Mesenchymal stem cell (in vitro differentiated cells and primary cell): ENCODE measurements at regions not wholly inside any gene's neighbourhood (a gene's known extent, or its start where the extent isn't known, plus 50 kb on each side); places are given as distances from the start of the nearest gene placed in this dataset.

ENCODE experiments used
- DNase-seq: peaks from one replicate; pipeline ENCODE4 v3.0.0-alpha.2; 2013
- H2AFZ ChIP-seq: one replicate; pipeline ENCODE4 v1.6.1; 2013; ENCODE audit warnings: low read depth, mild to moderate bottlenecking, control low read depth, inconsistent platforms, low read length, moderate library complexity
- H2AK5ac ChIP-seq: 2 replicates; pipeline ENCODE4 v1.6.1; 2013; ENCODE audit warnings: low read length, moderate library complexity, mild to moderate bottlenecking, inconsistent platforms; ENCODE audit not compliant: severe bottlenecking
- H2BK120ac ChIP-seq: one replicate; pipeline ENCODE4 v1.6.1; 2013; ENCODE audit warnings: low read depth, mild to moderate bottlenecking, inconsistent platforms, low read length, moderate library complexity
- H2BK12ac ChIP-seq, 2 experiments: one replicate each; pipeline ENCODE4 v1.6.1; 2013; ENCODE audit warnings: inconsistent platforms in 2 of 2, low read length in 2 of 2, mild to moderate bottlenecking in 2 of 2, moderate library complexity in 2 of 2, control low read depth in 1 of 2
- H2BK15ac ChIP-seq: one replicate; pipeline ENCODE4 v1.6.1; 2013; ENCODE audit warnings: mild to moderate bottlenecking, low read depth, inconsistent platforms; ENCODE audit not compliant: poor library complexity, severe bottlenecking
- H2BK5ac ChIP-seq: 2 replicates; pipeline ENCODE4 v1.6.1; 2013; ENCODE audit warnings: low read depth, mild to moderate bottlenecking, low read length, control low read depth, inconsistent platforms; ENCODE audit not compliant: poor library complexity, severe bottlenecking
- H3K14ac ChIP-seq, 2 experiments: one replicate each; pipeline ENCODE4 v1.6.1; 2013; ENCODE audit warnings: inconsistent platforms in 2 of 2, low read length in 2 of 2, control low read depth in 1 of 2, mild to moderate bottlenecking in 1 of 2, moderate library complexity in 1 of 2
- H3K18ac ChIP-seq, 2 experiments: one replicate each; pipeline ENCODE4 v1.6.1; 2013; ENCODE audit warnings: inconsistent platforms in 2 of 2, low read length in 2 of 2, control low read depth in 1 of 2, low read depth in 1 of 2, mild to moderate bottlenecking in 1 of 2
- H3K23ac ChIP-seq, 2 experiments: one replicate each; pipeline ENCODE4 v1.6.1; 2013; ENCODE audit warnings: inconsistent platforms in 2 of 2, low read length in 2 of 2, mild to moderate bottlenecking in 2 of 2, moderate library complexity in 2 of 2, control low read depth in 1 of 2
- H3K27ac ChIP-seq: 2 replicates; pipeline ENCODE4 v1.5.1; 2013; ENCODE audit warnings: mild to moderate bottlenecking, moderate library complexity, low read length, control low read depth, inconsistent platforms; ENCODE audit not compliant: poor library complexity, severe bottlenecking
- H3K27me3 ChIP-seq, 2 experiments: 2 replicates each; pipeline versions ENCODE4 v1.6.1 to v1.7.0; 2013; ENCODE audit warnings: low read length in 2 of 2, mild to moderate bottlenecking in 2 of 2, moderate library complexity in 2 of 2, control low read depth in 1 of 2, inconsistent platforms in 1 of 2; ENCODE audit not compliant: control insufficient read depth in 1 of 2, insufficient read depth in 1 of 2
- H3K36me3 ChIP-seq, 2 experiments: 2 replicates each; pipeline versions ENCODE4 v1.6.1 to v1.7.0; 2013; ENCODE audit warnings: low read length in 2 of 2, control low read depth in 1 of 2, inconsistent platforms in 1 of 2, low read depth in 1 of 2, mild to moderate bottlenecking in 1 of 2; ENCODE audit not compliant: insufficient read depth in 2 of 2, control insufficient read depth in 1 of 2
- H3K4ac ChIP-seq, 2 experiments: one replicate each; pipeline ENCODE4 v1.6.1; 2013; ENCODE audit warnings: inconsistent platforms in 2 of 2, low read length in 2 of 2, mild to moderate bottlenecking in 2 of 2, moderate library complexity in 2 of 2, control low read depth in 1 of 2, low read depth in 1 of 2
- H3K4me1 ChIP-seq: 2 replicates; pipeline ENCODE4 v1.6.1; 2013; ENCODE audit warnings: low read depth, low read length, control low read depth; ENCODE audit not compliant: control insufficient read depth, insufficient read depth
- H3K4me2 ChIP-seq: 2 replicates; pipeline ENCODE4 v1.6.1; 2013; ENCODE audit warnings: low read length, mild to moderate bottlenecking, inconsistent platforms; ENCODE audit not compliant: poor library complexity, severe bottlenecking
- H3K4me3 ChIP-seq, 2 experiments: 2 replicates each; pipeline versions ENCODE4 v1.5.1 to v1.7.0; 2013; ENCODE audit warnings: low read length in 2 of 2, mild to moderate bottlenecking in 2 of 2, control low read depth in 1 of 2, low read depth in 1 of 2; ENCODE audit not compliant: insufficient read depth in 1 of 2
- H3K79me1 ChIP-seq: replicated peaks from 2 replicates; pipeline ENCODE4 v1.6.1; 2013; ENCODE audit warnings: mild to moderate bottlenecking, control low read depth, low read length, inconsistent platforms; ENCODE audit not compliant: poor library complexity, severe bottlenecking
- H3K9ac ChIP-seq: 2 replicates; pipeline ENCODE4 v1.7.0; 2013; ENCODE audit warnings: mild to moderate bottlenecking, low read length, moderate library complexity
- H3K9me3 ChIP-seq: 2 replicates; pipeline ENCODE4 v1.7.0; 2013; ENCODE audit warnings: mild to moderate bottlenecking, low read length; ENCODE audit not compliant: control insufficient read depth
- H4K8ac ChIP-seq: one replicate; pipeline ENCODE4 v1.6.1; 2013; ENCODE audit warnings: inconsistent platforms, mild to moderate bottlenecking, low read length, moderate library complexity
- H4K91ac ChIP-seq: one replicate; pipeline ENCODE4 v1.6.1; 2013; ENCODE audit warnings: mild to moderate bottlenecking, low read length, inconsistent platforms
- WGBS: methylation state at CpG from one replicate; pipeline ENCODE4 v1.1.7; 2013; ENCODE audit warnings: mixed read lengths; 5-methylcytosine and 5-hydroxymethylcytosine counted together

GRCh38 chr4:156685308-156685707, 286.3 kb downstream of the PDGFC start:
- no peak overlapping the region for H3K14ac ChIP-seq
- H3K18ac ChIP-seq: no peak overlapping the region
- no peak overlapping the region for H2AK5ac ChIP-seq
- H3K23ac ChIP-seq: no peak overlapping the region
- H2BK5ac ChIP-seq: no peak overlapping the region
- no peak overlapping the region for H2BK15ac ChIP-seq
- no peaks in the 10 kb centered on the region for H3K36me3 ChIP-seq
- H3K4ac ChIP-seq: no peak overlapping the region
- no peak overlapping the region for H2BK12ac ChIP-seq
- no peak overlapping the region for H3K4me3 ChIP-seq
- no peak overlapping the region for H2BK120ac ChIP-seq
- H4K91ac ChIP-seq: no peak overlapping the region
- no peak overlapping the region for H3K4me2 ChIP-seq
- no peak overlapping the region for H4K8ac ChIP-seq
- H3K27me3 ChIP-seq: no peaks in the 10 kb centered on the region
- H3K79me1 ChIP-seq: no peaks in the 10 kb centered on the region
- peak overlapping the region; percentile 70 for H3K9ac ChIP-seq
- DNase-seq: peak; percentile 11
- H3K4me1 ChIP-seq: no peaks in the 10 kb centered on the region
- no peak overlapping the region for H2AFZ ChIP-seq
- whole genome bisulfite sequencing: 100% methylated on average over 1 of the region's 3 CpGs
- H3K9me3 ChIP-seq: no peaks in the 10 kb centered on the region
- H3K27ac ChIP-seq: no peak overlapping the region

GRCh38 chr4:156677656-156678055, 293.9 kb downstream of the PDGFC start:
- Histone ChIP-seq H3K4me2 (no peak overlapping the region), H3K79me1 (no peaks in the 10 kb centered on the region), H3K4ac (no peak overlapping the region), H2BK12ac (no peak overlapping the region), H2AFZ (no peak overlapping the region), H2AK5ac (no peak overlapping the region), H3K23ac (no peak overlapping the region), H4K91ac (no peak overlapping the region), H3K4me3 (no peak overlapping the region), H2BK5ac (no peak overlapping the region), H3K14ac (no peak overlapping the region), H3K9ac (no peak overlapping the region), H2BK120ac (no peak overlapping the region), H4K8ac (no peak overlapping the region), H3K27ac (no peak overlapping the region), H3K18ac (no peak overlapping the region), H3K4me1 (no peaks in the 10 kb centered on the region), H3K27me3 (no peaks in the 10 kb centered on the region), H3K9me3 (no peaks in the 10 kb centered on the region), H2BK15ac (no peak overlapping the region), H3K36me3 (no peaks in the 10 kb centered on the region)
- DNase-seq: no peak
- WGBS: 39% methylated on average over 2 of the region's 4 CpGs

- H3K27ac ChIP-seq: no peak overlapping the region
- WGBS: 27% methylated on average over 5 of the region's 6 CpGs
- H4K91ac ChIP-seq: no peak overlapping the region
- H2BK120ac ChIP-seq: no peak overlapping the region
- H3K36me3 ChIP-seq: no peaks in the 10 kb centered on the region
- H2AFZ ChIP-seq: peak overlapping the region; percentile 14
- H3K9me3 ChIP-seq: no peaks in the 10 kb centered on the region
- no peak overlapping the region for H3K23ac ChIP-seq
- no peak overlapping the region for H3K14ac ChIP-seq
- H3K4ac ChIP-seq: no peak overlapping the region
- no peaks in the 10 kb centered on the region for H3K27me3 ChIP-seq
- H3K9ac ChIP-seq: no peak overlapping the region
- H3K18ac ChIP-seq: no peak overlapping the region
- H2BK12ac ChIP-seq: no peak overlapping the region
- H2BK5ac ChIP-seq: no peak overlapping the region
- no peak overlapping the region for H4K8ac ChIP-seq
- H2AK5ac ChIP-seq: no peak overlapping the region
- no peaks in the 10 kb centered on the region for H3K79me1 ChIP-seq
- H2BK15ac ChIP-seq: no peak overlapping the region
- peak; percentile 69 for DNase-seq
- no peaks in the 10 kb centered on the region for H3K4me1 ChIP-seq
- no peak overlapping the region for H3K4me3 ChIP-seq
- H3K4me2 ChIP-seq: no peak overlapping the region
Measured at GRCh38 chr4:156677131-156677531, 294.5 kb downstream of the PDGFC start.

GRCh38 chr4:156676116-156676851, 295.3 kb downstream of the PDGFC start:
- H3K4me1 ChIP-seq: no peaks in the 10 kb centered on the region
- H3K9me3 ChIP-seq: no peaks in the 10 kb centered on the region
- WGBS: 98% methylated on average over 2 of the region's 3 CpGs
- H2BK5ac ChIP-seq: no peak overlapping the region
- H3K27me3 ChIP-seq: no peaks in the 10 kb centered on the region
- no peak overlapping the region for H4K8ac ChIP-seq
- no peaks in the 10 kb centered on the region for H3K36me3 ChIP-seq
- H3K4me3 ChIP-seq: no peak overlapping the region
- no peak for DNase-seq
- H4K91ac ChIP-seq: no peak overlapping the region
- no peaks in the 10 kb centered on the region for H3K79me1 ChIP-seq
- H3K9ac ChIP-seq: no peak overlapping the region
- H2AFZ ChIP-seq: no peak overlapping the region
- no peak overlapping the region for H3K14ac ChIP-seq
- peak overlapping the region; percentile 14 to 73 for H3K18ac ChIP-seq
- no peak overlapping the region for H3K27ac ChIP-seq
- no peak overlapping the region for H2AK5ac ChIP-seq
- no peak overlapping the region for H3K4me2 ChIP-seq
- no peak overlapping the region for H2BK15ac ChIP-seq
- no peak overlapping the region for H3K23ac ChIP-seq
- peak overlapping the region; percentile 80 to 83 for H2BK12ac ChIP-seq
- no peak overlapping the region for H3K4ac ChIP-seq
- no peak overlapping the region for H2BK120ac ChIP-seq
